GM21528 (cell line): ENCODE measurements at regions not wholly inside any gene's neighbourhood (a gene's known extent, or its start where the extent isn't known, plus 50 kb on each side); places are given as distances from the start of the nearest gene placed in this dataset.
"Not testable (repeated sequence)": the region's sequence is repeated elsewhere in the genome, so short reads cannot be mapped to it uniquely, and the experiment has no call there.

ENCODE experiments used
- ATAC-seq: cut with Tn5 transposase; IDR thresholded peaks from one replicate; pipeline ENCODE4 v1.9.1; 2021; ENCODE audit warnings: mild to moderate bottlenecking, moderate library complexity; ENCODE audit not compliant: unreplicated experiment, low FRiP score

DNA sequence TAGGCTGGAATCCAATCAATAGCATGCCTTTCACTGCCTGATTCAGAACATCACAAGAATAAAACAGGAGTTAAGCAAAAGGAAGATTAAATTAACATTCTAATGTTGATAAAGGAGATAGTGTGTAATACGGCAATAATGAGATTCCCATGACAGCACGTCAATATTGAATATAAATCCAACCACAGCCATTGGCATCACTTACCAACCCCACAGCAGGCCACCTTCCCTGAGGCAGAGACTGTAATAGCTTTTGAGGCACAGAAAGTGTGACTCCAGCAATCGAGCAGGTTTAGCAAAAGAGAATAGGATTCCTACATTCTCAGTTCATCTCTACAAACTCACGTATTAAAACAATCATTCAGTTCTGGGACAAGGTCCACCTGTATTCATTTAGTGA, 954.6 kb upstream of the CDH18 start:
- ATAC-seq = not testable (repeated sequence)

DNA sequence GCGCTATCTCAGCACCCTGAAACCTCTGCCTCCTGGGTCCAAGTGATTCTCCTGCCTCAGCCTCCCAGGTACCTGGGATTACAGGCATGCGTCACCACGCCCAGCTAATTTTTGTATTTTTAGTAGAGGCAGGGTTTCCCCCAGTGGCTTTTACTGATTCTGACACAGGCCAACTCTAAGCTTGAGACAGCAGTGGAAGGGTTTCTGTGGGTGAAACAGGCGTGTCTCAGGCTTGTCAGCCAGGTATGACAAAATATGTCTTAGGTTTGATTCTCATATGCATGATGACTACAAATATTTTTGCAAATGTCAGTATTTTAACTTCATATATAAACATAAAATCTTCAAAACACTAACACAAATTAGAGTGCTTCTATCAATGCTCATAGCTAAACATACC, 952.8 kb upstream of the CDH18 start:
- not testable (repeated sequence) for ATAC-seq

DNA sequence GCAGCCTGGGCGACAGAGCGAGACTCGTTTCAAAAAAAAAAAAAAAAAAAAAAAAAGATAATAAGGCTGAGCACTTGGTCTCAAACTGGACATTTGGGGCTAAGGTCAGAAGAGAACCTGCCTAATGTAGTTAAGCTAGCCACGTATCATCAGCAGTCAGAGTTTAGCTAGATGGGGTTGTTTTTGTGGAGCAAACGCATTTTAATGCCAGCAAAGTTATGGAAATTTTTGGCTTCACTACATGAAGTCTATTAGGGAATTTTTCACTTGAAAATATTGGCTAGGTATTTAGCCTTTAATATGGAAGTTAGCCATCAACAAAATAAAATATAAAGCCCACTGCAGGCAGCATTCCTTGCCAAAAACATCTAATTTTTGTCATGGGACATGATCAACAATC, 902.9 kb upstream of the CDH18 start:
- not testable (repeated sequence) for ATAC-seq

DNA sequence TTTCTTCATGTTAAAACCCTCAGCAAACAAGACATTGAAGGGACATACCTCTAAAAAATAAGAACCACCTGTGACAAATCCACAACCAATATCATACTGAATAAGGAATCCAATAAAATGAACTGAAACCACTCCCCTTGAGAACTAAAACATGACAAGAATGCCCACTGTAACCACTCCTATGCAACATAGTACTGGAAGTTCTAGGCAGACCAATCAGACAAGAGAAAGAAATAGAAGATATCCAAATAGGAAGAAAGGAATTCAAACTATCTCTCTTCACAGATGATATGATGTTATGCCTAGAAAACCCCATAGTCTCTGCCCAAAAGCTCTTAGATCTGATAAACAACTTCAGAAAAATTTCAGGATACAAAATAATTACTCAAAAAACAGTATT, 887.7 kb upstream of the CDH18 start:
- ATAC-seq = not testable (repeated sequence)

DNA sequence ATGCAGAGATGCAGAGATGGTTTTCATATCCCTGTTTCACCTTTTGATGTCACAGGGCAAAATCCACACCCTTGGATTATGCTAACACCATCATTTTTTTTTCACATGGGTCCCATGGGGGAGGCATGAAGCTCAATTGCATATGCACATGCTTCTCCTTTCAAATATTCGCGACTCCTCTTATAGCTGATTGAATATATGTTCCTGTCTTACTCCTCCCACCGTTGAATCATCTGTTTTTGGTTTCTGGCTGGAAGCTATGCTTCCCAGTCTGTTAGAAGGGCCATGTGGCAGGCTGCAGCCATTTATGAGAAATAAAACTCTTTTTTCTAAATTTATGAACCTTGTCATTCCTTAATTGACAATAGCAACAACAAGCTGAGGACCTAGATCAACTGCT, 877.9 kb upstream of the CDH18 start:
- ATAC-seq = not testable (repeated sequence)

DNA sequence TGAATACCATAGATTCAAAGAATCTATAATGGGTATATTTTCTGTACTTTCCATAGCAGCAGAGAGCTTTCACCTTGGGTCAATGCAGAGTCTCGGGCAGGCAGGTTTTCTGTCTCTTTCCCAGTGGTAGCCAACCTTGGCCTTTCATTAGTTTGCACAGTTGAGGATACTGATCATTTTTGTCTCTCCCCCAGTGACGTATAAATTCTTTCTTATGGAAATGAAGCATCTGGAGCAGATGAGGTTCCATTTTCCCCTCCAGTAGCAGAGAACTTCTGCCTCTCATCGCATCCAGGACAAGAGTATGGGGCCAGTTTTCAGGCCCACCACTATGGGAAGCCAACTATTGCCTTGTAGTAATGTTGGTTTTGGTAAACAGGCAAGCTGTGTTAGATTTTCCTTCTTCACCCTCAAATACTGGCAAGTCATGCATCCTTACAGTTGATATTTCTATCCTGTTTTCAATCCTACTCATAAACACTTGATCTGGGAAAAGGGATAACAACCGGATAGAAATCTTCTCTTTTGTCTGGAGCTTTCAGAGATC, 845.2 kb upstream of the CDH18 start:
- ATAC-seq = no peak

DNA sequence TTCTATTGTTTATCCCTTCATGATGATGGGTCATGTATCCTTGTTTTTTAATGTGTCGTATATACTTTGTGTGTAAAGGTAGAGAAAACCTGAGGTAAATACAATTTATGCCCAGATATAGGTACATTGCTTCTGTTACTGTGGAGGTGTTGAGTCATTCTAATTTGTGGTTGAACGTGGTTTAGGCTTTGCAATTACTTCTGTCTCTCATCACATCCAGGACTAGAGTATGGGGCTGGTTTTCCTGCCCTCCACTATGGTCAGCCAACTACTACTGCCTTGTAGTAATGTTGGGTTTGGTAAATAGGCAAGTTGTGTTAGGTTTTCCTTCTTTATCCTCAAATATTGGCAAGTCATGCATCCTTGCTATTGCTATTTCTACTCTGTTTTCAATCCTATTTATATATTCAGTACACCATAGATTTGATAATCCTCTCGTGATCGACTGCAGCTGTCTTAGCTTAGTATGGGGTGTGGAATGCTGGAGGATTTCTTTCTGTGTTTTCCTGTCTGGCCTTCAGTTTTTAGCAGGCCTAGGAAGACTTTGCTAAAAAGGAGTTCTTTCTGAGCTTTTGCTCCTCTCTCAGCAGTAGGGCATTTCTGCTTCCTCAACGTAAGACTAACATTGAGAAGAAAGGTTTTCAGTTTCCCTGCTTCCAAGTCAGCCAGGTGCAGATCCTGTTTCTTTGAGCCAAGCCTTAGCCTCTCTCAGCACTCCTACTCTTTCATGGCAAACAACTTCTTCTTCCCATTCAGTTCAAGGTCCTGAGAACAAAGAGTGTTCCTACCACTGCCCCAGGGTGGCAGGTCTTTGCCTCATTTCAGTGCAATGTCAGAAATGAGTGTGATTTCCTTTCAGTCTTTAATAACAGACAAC, 844.4 kb upstream of the CDH18 start:
- no peak for ATAC-seq

DNA sequence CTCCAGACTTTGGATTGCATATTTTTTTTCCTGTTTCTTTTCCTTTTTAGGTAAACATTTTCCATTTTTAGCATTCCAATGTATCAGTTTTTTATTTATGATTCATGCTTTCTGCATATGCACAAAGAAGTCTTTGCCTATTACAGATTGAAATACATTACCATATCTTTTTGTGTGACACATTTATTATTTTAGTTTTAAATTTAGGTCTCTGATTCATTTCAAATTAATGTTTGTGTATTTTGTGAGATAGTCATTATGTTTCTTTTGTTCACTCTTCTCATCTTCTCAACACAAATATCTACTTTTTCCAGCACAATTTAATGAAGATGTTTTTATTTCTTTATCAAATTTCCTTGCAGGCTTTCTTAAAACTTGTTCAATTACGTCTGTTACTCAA, 838.0 kb upstream of the CDH18 start:
- not testable (repeated sequence) for ATAC-seq

DNA sequence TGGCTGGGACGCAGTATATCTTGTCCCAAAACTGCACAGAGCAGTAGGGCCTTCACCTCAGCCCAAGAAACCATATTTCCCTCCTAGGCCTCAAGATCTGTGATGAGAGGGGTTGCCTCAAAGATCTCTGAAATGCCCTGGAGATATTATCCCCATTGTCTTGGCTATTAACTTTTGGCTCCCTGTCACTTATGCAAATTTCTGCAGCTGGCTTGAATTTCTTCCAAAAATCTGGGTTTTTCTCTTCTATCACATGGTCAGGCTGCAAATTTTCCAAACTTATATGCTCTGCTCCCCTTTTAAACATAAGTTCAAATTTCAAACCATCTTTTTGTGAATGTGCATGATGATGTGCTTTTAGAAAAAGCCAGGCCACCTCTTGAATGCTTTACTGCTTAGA, 809.2 kb upstream of the CDH18 start:
- ATAC-seq = not testable (repeated sequence)

DNA sequence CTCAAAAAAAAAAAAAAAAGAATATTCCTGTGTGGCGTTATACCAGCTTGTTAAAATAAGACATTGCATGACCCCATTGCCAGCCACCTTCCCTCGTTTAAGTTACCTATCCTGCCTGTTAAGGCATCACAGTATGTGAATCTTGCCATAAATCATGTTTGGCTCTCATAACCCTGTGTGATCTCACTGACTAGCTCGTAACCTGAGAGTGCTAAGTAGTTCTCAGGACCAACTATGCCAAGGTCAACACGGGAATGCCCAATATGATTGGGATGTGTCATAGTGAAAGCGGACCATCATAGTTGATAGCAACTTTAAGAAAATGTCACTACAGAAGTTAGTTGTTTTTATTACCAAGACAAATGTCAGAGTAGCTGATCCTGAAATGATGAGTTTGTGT, 796.8 kb upstream of the CDH18 start:
- ATAC-seq = not testable (repeated sequence)

DNA sequence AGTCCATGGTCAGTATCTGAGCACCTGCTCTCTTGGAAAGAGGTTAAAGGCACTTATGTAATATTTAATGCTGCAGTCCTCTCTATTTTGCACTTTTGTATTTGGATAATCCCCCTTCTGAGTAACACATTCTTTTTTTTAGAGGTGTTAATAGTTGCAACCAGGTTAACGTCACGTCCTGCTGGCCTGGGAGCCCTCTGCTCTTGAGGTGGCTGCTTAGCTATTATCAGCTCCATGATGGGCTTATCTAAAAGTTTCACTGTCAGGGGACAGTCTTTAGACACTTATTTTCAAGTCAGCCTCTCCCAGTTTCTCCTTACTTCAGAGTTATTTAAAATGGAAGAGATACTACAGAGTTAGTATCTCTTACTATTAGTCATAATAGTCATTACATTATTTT, 795.5 kb upstream of the CDH18 start:
- ATAC-seq = not testable (repeated sequence)

DNA sequence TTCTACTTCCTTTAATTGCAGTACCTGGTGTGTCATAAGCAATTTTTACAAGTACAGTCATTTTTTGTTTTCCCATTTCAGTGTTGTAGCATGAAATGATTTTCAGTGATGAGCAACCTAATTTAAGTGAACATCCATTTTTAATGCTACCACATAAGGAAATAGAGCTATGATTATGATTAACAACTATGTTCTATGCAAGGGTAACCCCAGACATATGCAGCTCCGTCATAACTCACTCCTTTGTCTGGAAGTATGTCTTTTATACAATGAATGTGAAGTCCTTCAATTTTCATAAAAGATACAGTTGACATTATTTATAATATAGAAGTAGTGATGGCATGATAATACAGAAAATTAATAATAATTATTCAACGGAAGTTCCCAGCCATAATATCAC, 783.3 kb upstream of the CDH18 start:
- not testable (repeated sequence) for ATAC-seq

DNA sequence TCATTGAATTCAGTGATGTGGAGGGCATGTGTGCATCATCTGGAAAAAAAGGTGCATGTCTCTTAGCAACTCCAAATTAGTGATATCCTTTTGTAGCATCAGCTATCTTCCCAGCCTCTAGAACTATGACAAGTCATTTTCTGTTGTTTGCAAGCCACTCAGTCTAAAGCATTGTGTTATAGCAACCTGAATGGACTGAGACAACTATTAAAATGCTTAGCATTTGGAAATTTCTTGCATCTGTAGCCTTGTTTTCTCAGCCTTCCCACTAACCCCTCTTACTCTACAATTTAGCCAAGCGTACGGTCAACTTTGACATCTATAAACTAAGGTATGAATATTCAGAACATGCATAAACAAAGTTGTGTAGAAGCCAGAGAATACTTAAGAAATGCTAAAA, 777.1 kb upstream of the CDH18 start:
- ATAC-seq = not testable (repeated sequence)

DNA sequence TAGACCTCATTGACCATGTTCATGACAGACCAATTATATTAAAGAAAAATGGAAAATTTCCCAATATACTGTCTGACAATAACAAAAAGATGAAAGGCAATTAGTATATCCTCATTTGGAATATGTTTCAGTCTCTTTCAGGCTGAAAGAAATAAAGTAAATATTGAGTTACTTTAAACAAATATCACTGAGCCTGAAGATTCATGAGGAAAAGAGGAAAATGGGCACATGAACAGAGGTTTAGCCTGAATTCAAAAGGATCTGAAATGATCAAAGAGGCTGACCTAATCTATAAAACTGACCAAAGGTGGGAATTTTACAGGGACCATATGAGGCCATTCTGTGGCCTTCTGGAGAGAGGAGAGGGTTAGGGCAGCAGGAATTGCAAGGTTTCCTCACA, 771.5 kb upstream of the CDH18 start:
- ATAC-seq = not testable (repeated sequence)

DNA sequence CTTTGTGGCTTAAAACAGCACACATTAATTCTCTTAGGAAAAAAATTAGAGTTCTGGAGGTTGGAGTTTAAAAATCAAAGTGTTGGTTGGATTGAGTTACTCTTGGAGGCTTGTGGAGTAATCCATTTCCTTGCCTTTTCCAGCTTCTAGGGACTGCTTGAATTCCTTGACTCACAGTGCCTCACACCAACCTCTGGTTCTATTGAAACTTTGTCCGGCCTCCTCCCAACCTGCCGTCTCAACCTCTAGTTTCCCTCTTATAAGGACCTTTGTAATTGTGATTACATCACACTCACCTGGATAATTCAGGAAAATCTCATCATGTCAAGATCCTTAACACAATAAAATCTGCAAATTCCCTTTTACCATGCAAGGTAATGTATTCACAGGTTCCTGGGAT, 764.2 kb upstream of the CDH18 start:
- ATAC-seq = not testable (repeated sequence)

DNA sequence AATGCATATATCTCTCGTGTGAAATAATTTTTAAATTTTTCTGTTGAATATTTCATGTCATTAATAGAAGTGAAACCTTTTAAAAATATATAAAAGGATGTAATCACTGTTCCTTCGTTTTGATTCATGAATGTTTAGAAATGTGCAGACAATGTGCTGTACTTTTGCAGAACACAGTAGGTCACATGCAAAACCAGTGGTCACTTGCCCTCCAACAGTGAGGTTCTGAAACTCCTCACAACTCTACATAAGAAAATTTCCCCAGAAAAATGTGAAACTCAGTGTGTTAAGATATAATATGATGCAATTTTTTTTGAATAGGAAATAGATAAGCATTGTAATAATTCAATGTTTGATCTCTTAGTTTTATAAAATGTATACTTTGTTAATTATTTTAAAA, 747.7 kb upstream of the CDH18 start:
- not testable (repeated sequence) for ATAC-seq

DNA sequence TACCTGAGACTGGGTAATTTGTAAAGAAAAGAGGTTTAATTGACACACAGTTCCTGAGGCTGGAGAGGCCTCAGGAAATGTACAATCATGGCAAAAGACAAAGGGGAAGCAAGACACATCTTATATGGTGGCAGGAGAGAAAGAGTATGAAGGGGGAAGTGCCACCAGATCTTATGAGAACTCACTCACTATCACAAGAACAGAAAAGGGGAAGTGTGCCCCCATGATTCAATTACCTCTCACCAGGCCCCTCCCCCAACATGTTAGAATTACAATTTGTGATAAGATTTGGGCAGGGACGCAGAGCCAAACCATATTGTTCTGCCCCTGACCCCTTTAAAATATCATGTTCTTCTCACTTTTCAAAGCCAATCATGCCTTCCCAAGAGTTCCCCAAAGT, 744.2 kb upstream of the CDH18 start:
- ATAC-seq = not testable (repeated sequence)

DNA sequence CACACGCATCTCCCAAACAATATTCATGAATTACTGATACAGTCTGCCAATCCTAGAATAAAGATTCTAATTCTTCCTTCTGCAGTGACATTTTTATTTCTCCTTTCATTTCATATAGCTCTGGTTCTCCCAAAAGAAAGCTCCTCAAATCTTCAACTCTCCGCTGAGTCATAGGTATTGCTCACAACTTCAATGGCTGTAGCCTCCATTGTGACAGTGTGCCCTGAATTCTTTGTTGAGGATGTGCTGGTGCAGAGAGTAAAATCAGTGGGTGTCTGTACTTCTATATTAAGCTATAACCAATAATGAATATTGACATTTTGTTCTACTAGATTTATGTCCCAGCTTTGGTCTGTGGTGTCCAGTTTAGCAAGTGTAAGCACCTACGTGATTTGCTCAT, 733.3 kb upstream of the CDH18 start:
- not testable (repeated sequence) for ATAC-seq

DNA sequence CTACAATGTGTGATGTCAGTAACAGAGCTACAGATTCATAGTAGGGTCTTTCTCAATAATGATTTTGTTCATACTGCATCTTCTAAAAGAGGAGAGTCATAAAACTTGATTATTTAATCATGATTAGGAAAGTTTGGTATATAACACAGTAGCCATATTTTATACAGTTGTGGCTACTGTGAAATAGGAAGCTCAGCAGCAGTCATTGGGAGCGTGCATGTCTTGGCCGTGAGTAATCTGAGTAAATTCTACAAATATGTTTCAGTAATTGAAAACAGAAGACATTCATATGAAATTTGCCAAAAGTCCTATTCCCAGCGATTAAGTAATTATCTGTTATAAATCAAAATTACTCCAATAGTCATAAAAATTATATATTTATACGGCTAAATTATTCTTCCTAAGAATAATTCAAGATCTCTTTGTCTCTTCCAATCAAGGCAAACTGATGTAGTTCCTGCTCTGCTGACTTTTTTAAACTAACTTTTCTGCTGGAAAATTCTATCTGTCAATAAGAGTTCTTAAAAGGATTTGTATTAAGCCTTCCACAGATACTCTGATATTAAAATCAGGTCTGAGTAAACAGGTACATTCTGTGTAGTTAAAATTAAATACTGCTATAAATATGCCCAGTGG, 723.6 kb upstream of the CDH18 start:
- not testable (repeated sequence) for ATAC-seq

DNA sequence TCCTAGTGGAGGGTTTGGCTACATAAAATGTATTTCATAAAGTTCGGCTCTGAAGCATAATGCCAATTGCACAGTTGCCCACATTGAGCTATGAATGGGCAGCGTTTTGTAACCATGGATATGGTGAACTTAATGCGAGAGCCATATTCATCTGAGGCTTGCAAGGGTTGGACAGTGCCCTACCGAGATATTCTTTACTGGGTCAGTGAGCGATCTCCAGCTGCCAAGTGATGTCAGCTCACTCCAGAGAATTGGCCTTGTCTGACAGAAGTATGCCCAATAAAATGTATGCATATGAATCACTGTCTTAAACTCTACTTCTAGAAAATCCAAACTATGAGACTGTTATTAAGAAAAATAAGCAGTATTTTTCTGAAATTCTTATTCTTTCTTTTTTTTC, 719.6 kb upstream of the CDH18 start:
- ATAC-seq = not testable (repeated sequence)

DNA sequence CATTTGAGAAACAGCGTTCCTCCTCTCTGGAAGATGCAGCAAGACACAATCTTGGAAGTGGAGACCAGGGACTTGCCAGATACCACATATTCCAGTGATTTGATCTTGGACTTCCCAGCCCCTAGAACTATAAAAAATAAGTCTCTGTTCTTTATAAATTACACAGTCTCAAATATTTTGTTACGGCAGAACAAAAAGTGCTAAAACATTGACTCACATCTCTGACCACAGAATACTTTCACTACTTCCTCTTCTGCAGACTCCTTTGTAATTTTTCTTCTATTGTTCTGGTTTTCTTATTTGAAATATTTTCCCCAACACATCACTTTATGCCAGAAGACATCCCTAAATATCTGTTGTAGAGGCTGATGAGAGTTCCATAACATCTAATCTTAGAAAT, 706.1 kb upstream of the CDH18 start:
- ATAC-seq = no peak

DNA sequence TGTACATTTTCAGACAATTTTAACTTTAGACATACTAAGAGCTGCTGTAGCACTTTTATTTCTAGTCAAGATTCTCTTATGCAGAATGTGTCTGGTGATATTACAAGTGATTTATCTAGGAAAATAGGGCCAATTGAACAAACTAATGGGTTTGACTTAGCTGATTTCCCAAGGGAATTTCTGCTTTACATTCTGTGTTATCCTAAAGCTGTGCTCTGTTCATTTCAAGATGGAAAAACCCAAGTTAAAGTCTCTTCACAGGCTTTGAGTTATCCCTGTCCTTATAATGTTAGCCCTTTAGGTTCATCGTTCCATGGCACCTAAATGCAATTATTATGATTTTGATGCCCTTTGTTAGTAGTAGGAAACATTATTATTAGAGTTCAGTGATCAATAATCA, 704.9 kb upstream of the CDH18 start:
- ATAC-seq = no peak
